HG03095 (cell line): ENCODE measurements at regions not wholly inside any gene's neighbourhood (a gene's known extent, or its start where the extent isn't known, plus 50 kb on each side); places are given as distances from the start of the nearest gene placed in this dataset.
"Not testable (repeated sequence)": the region's sequence is repeated elsewhere in the genome, so short reads cannot be mapped to it uniquely, and the experiment has no call there.

ENCODE experiments used
- ATAC-seq: cut with Tn5 transposase; IDR thresholded peaks from one replicate; pipeline ENCODE4 v1.9.1; 2021; ENCODE audit warnings: moderate library complexity; ENCODE audit not compliant: unreplicated experiment

- ATAC-seq, result no peak
Observed at GRCh38 chr19:30102239-30102638, 160.2 kb downstream of the URI1 start.

- no peak for ATAC-seq
Observed at GRCh38 chr19:30102666-30103065, 160.6 kb downstream of the URI1 start.

- ATAC-seq, result no peak
Observed at GRCh38 chr19:30103981-30104380, 161.9 kb downstream of the URI1 start.

- ATAC-seq, result no peak
Observed at GRCh38 chr19:30105316-30105715, 163.3 kb downstream of the URI1 start.

- ATAC-seq, result no peak
Observed at GRCh38 chr19:30105727-30106126, 163.7 kb downstream of the URI1 start.

GRCh38 chr19:30106417-30107095 is 164.5 kb downstream of the URI1 start:
- no peak for ATAC-seq

GRCh38 chr19:30107251-30107650 is 165.2 kb downstream of the URI1 start:
- no peak for ATAC-seq

GRCh38 chr19:30109565-30109964 is 167.5 kb downstream of the URI1 start:
- no peak for ATAC-seq

GRCh38 chr19:30111021-30111855 is 169.2 kb downstream of the URI1 start:
- ATAC-seq, result no peak

- no peak for ATAC-seq
Observed at GRCh38 chr19:30112171-30112570, 170.1 kb downstream of the URI1 start.

GRCh38 chr19:30112666-30113065 is 170.6 kb downstream of the URI1 start:
- ATAC-seq, result no peak

GRCh38 chr19:30113186-30113585 is 171.1 kb downstream of the URI1 start:
- ATAC-seq, result no peak

GRCh38 chr19:30114095-30114494 is 172.1 kb downstream of the URI1 start:
- not testable (repeated sequence) for ATAC-seq

- ATAC-seq, result no peak
Observed at GRCh38 chr19:30115947-30116346, 173.9 kb downstream of the URI1 start.

GRCh38 chr19:30116530-30116929 is 174.5 kb downstream of the URI1 start:
- ATAC-seq, result no peak

- no peak for ATAC-seq
Observed at GRCh38 chr19:30116984-30117555, 175.0 kb downstream of the URI1 start.

- no peak for ATAC-seq
Observed at GRCh38 chr19:30117636-30118145, 175.7 kb downstream of the URI1 start.

- no peak for ATAC-seq
Observed at GRCh38 chr19:30118221-30118620, 176.2 kb downstream of the URI1 start.

- ATAC-seq, result no peak
Observed at GRCh38 chr19:30118760-30119159, 176.7 kb downstream of the URI1 start.

GRCh38 chr19:30119180-30119908 is 177.3 kb downstream of the URI1 start:
- ATAC-seq, result no peak

- no peak for ATAC-seq
Observed at GRCh38 chr19:30120860-30121484, 178.9 kb downstream of the URI1 start.
